HG03520 (cell line): ENCODE measurements at regions not wholly inside any gene's neighbourhood (a gene's known extent, or its start where the extent isn't known, plus 50 kb on each side); places are given as distances from the start of the nearest gene placed in this dataset.
A peak's percentile ranks its signal among the peaks of the same experiment; 100 is the strongest.
"Not testable (repeated sequence)": the region's sequence is repeated elsewhere in the genome, so short reads cannot be mapped to it uniquely, and the experiment has no call there.

Experiments
- ATAC-seq: cut with Tn5 transposase; IDR thresholded peaks from one replicate; pipeline ENCODE4 v1.9.1; 2021; ENCODE audit warnings: mild to moderate bottlenecking, moderate library complexity; ENCODE audit not compliant: unreplicated experiment

GRCh38 chrX:134045372-134045771 is 60.0 kb upstream of the GPC3 start:
- not testable (repeated sequence) for ATAC-seq

GRCh38 chrX:134067107-134067506 is 81.7 kb upstream of the GPC3 start:
- not testable (repeated sequence) for ATAC-seq

- not testable (repeated sequence) for ATAC-seq
These were observed 86.5 kb upstream of the GPC3 start for GRCh38 chrX:134071899-134072298.

GRCh38 chrX:134073341-134073740 is 87.9 kb upstream of the GPC3 start:
- no peak for ATAC-seq

GRCh38 chrX:134074151-134074550 is 88.8 kb upstream of the GPC3 start:
- ATAC-seq = no peak

- no peak for ATAC-seq
These were observed 90.7 kb upstream of the GPC3 start for GRCh38 chrX:134075894-134076718.

- no peak for ATAC-seq
These were observed 110.0 kb upstream of the GPC3 start for GRCh38 chrX:134095366-134095765.

GRCh38 chrX:134101636-134102035 is 116.2 kb upstream of the GPC3 start:
- no peak for ATAC-seq

GRCh38 chrX:134115270-134115669 is 121.7 kb upstream of the CCDC160 start:
- ATAC-seq = no peak

- no peak for ATAC-seq
These were observed 99.6 kb upstream of the CCDC160 start for GRCh38 chrX:134137341-134137740.

- no peak for ATAC-seq
These were observed 97.9 kb upstream of the CCDC160 start for GRCh38 chrX:134139090-134139489.

GRCh38 chrX:134144231-134144630 is 92.8 kb upstream of the CCDC160 start:
- ATAC-seq = peak; percentile 63

GRCh38 chrX:134146493-134146892 is 90.5 kb upstream of the CCDC160 start:
- no peak for ATAC-seq

- no peak for ATAC-seq
These were observed 88.8 kb upstream of the CCDC160 start for GRCh38 chrX:134148172-134148692.

- no peak for ATAC-seq
These were observed 78.0 kb upstream of the CCDC160 start for GRCh38 chrX:134158821-134159512.

GRCh38 chrX:134161162-134161561 is 75.8 kb upstream of the CCDC160 start:
- ATAC-seq = peak; percentile 74

GRCh38 chrX:134162032-134162431 is 75.0 kb upstream of the CCDC160 start:
- ATAC-seq = no peak

- ATAC-seq = no peak
These were observed 73.1 kb upstream of the CCDC160 start for GRCh38 chrX:134163836-134164235.

GRCh38 chrX:134167591-134168203 is 69.3 kb upstream of the CCDC160 start:
- ATAC-seq = no peak

- no peak for ATAC-seq
These were observed 65.1 kb upstream of the CCDC160 start for GRCh38 chrX:134171661-134172587.
